HepG2 (cell line): ENCODE measurements at regions not wholly inside any gene's neighbourhood (a gene's known extent, or its start where the extent isn't known, plus 50 kb on each side); places are given as distances from the start of the nearest gene placed in this dataset.

Experiments used
- ATAC-seq: fragments of 200-7000 bp; cut with Tn5 transposase; 3 replicates; pipeline ENCODE4 v1.9.1; 2020; ENCODE audit warnings: mild to moderate bottlenecking, moderate library complexity
- BruUV-seq: library from RNA; stranded (reverse); fragments of 400-500 nt; replicated peaks from 2 replicates; lab custom pipeline; 2021; lab: Mats Ljungman, UMichigan
- CTCF ChIA-PET: fragments of 300-600 bp; formaldehyde crosslinking; extraction: SDS; loops from one replicate; lab custom pipeline; 2021; ENCODE audit warnings: low total read pairs, inconsistent platforms, low intra/inter-chr PET ratio; lab: Yijun Ruan, JAX
- POLR2A ChIA-PET: fragments of 350-600 bp; sonication (Branson Sonifier 250); formaldehyde crosslinking; loops from one replicate; lab custom pipeline; 2020; ENCODE audit warnings: antibody characterized with exemption, inconsistent platforms; lab: Yijun Ruan, JAX
- DNase-seq: peaks from one replicate; pipeline ENCODE4 v3.0.0-alpha.2; 2015; ENCODE audit warnings: low spot score
- FAIRE-seq: peaks from 3 replicates; lab custom pipeline; 2011; peaks lifted over from hg19 to GRCh38; lab: Jason Lieb, UNC
- H2AFZ ChIP-seq: one replicate; pipeline ENCODE4 v1.6.1; 2011; ENCODE audit warnings: low read length, inconsistent platforms
- H3K27ac ChIP-seq: fragments of 300-600 bp; 3 replicates; pipeline ENCODE4 v1.8.0; 2011; ENCODE audit warnings: mixed run types, mild to moderate bottlenecking, mixed read lengths, low read length, inconsistent platforms; ENCODE audit not compliant: insufficient read depth; ENCODE audit errors: extremely low read length
- H3K27me3 ChIP-seq, 2 experiments: fragments of 200-600 bp in 1 of 2; 2 replicates in 1 of 2; 3 replicates in 1 of 2; pipeline versions ENCODE4 v1.6.0 to v1.8.0; 2011; ENCODE audit warnings: low read length in 2 of 2, mild to moderate bottlenecking in 2 of 2, moderate library complexity in 2 of 2, inconsistent platforms in 1 of 2; ENCODE audit not compliant: insufficient read depth in 2 of 2, control insufficient read depth in 1 of 2
- H3K36me3 ChIP-seq, 2 experiments: fragments of 200-600 bp in 1 of 2; replicated peaks in 1 of 2; 2 replicates in 1 of 2; 3 replicates in 1 of 2; pipeline versions ENCODE4 v1.5.1 to v1.8.0; 2011; ENCODE audit warnings: low read length in 2 of 2, inconsistent platforms in 1 of 2; ENCODE audit not compliant: insufficient read depth in 2 of 2, control insufficient read depth in 1 of 2
- H3K4me1 ChIP-seq: 2 replicates; pipeline ENCODE4 v1.5.1; 2012; ENCODE audit warnings: low read length, inconsistent platforms; ENCODE audit not compliant: insufficient read depth
- H3K4me2 ChIP-seq: 2 replicates; pipeline ENCODE4 v1.6.0; 2011; ENCODE audit warnings: low read depth, low read length, inconsistent platforms
- H3K4me3 ChIP-seq, 3 experiments: fragments of 200-600 bp in 1 of 3; sonication (generic), shearing (Covaris generic) in 1 of 3; replicated peaks in 1 of 3; 2 replicates each; pipeline ENCODE4 v1.5.1; 2011 to 2016; ENCODE audit warnings: low read length in 3 of 3, inconsistent platforms in 2 of 3, low read depth in 2 of 3, mild to moderate bottlenecking in 2 of 3, control low read depth in 1 of 3, mixed read lengths in 1 of 3; ENCODE audit not compliant: insufficient read depth in 1 of 3
- H3K79me2 ChIP-seq: one replicate; pipeline ENCODE4 v1.6.1; 2011; ENCODE audit warnings: low read length, inconsistent platforms; ENCODE audit not compliant: insufficient read depth
- H3K9ac ChIP-seq: 2 replicates; pipeline ENCODE4 v1.6.0; 2011; ENCODE audit warnings: mild to moderate bottlenecking, low read depth, low read length, inconsistent platforms; ENCODE audit not compliant: insufficient read depth
- H3K9me3 ChIP-seq: 2 replicates; pipeline ENCODE4 v1.5.1; 2012; ENCODE audit warnings: mild to moderate bottlenecking, low read length
- H4K20me1 ChIP-seq: 2 replicates; pipeline ENCODE4 v1.6.0; 2011; ENCODE audit warnings: inconsistent platforms, mild to moderate bottlenecking, low read length, moderate library complexity; ENCODE audit not compliant: insufficient read depth
- ATF7 ChIP-seq, 2 experiments: fragments of 450-650 bp in 1 of 2; sonication (generic) in 1 of 2; formaldehyde crosslinking in 1 of 2; IDR thresholded peaks; 2 replicates each; pipeline versions ENCODE4 v1.4.0 to v1.6.1; 2016 to 2020; ENCODE audit warnings: antibody characterized with exemption in 1 of 2, mild to moderate bottlenecking in 1 of 2, missing genetic modification reagents in 1 of 2
- CEBPB ChIP-seq: IDR thresholded peaks from 2 replicates; pipeline ENCODE4 v1.6.1; 2011; ENCODE audit warnings: low read depth, low read length, improper control_type of control experiment, borderline replicate concordance
- CREB1 ChIP-seq, 2 experiments: fragments of 450-650 bp in 1 of 2; IDR thresholded peaks; 2 replicates each; pipeline ENCODE4 v1.6.1; 2016 to 2017; ENCODE audit warnings: control low read depth in 1 of 2, mild to moderate bottlenecking in 1 of 2, missing compliant biosample characterization in 1 of 2, missing genetic modification characterization in 1 of 2
- FOXA1 ChIP-seq, 2 experiments: fragments of 450-650 bp in 1 of 2; sonication (generic) in 1 of 2; formaldehyde crosslinking in 1 of 2; IDR thresholded peaks; 2 replicates each; pipeline versions ENCODE4 v1.4.0 to v1.6.1; 2016 to 2020; ENCODE audit warnings: missing genetic modification reagents in 1 of 2
- GLI4 ChIP-seq: sonication (generic); formaldehyde crosslinking; IDR thresholded peaks from 2 replicates; pipeline ENCODE4 v1.5.1; 2020; ENCODE audit warnings: missing genetic modification reagents, mild to moderate bottlenecking, moderate library complexity, borderline replicate concordance
- JDP2 ChIP-seq: sonication (generic); formaldehyde crosslinking; IDR thresholded peaks from 2 replicates; pipeline ENCODE4 v1.8.1; 2022; ENCODE audit warnings: missing genetic modification reagents, borderline replicate concordance
- RCOR2 ChIP-seq: IDR thresholded peaks from 2 replicates; pipeline ENCODE4 v1.6.1; 2016; ENCODE audit warnings: missing biosample characterization, missing genetic modification reagents
- SP140L ChIP-seq: sonication (generic); formaldehyde crosslinking; IDR thresholded peaks from 2 replicates; pipeline ENCODE4 v1.4.0; 2020; ENCODE audit warnings: missing genetic modification reagents, borderline replicate concordance
- ZNF446 ChIP-seq: sonication (generic); formaldehyde crosslinking; IDR thresholded peaks from 2 replicates; pipeline ENCODE4 v1.5.0; 2020; ENCODE audit warnings: mild to moderate bottlenecking, missing genetic modification reagents
- ZNF451 ChIP-seq: sonication (generic); formaldehyde crosslinking; IDR thresholded peaks from 2 replicates; pipeline ENCODE4 v1.5.0; 2020; ENCODE audit warnings: mild to moderate bottlenecking, missing genetic modification reagents
- ZNF773 ChIP-seq: sonication (generic); formaldehyde crosslinking; IDR thresholded peaks from 2 replicates; pipeline ENCODE4 v1.4.0; 2020; ENCODE audit warnings: missing genetic modification reagents, borderline replicate concordance
- WGBS: methylation state at CpG from one replicate; pipeline ENCODE4 v1.1.6; 2017; ENCODE audit warnings: low lambda C conversion rate; 5-methylcytosine and 5-hydroxymethylcytosine counted together
- in situ Hi-C: cut with HindIII; loops from 2 replicates; pipeline ENCODE4 v1.10.0; 2017; ENCODE audit warnings: low pct_unique_long_range_greater_than_20kb; ENCODE audit not compliant: extremely low pct_ligation_motif_present
- intact Hi-C: fragments of 100-400 bp; cut with micrococcal nuclease; formaldehyde crosslinking; loops from one replicate; pipeline ENCODE4 v1.10.0; 2022; ENCODE audit not compliant: unreplicated experiment

DNA sequence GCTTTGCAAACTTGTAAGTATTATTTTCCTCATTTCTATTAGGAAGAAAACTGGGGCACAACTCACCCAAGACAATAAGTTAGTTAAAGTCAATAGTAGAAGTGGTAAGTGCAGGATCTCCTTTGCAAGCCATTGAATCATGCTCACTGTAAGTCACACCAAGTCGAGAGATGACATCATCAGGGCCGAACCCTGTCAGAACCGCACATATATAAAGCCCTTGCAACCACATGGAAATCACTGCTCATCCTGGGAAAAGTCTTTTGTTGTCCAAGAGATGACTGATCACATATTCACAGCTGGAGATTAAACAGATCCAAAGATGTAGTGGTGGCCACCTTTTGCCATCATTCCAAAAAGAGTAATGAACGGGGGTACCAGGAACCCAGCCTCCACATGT, 484.8 kb upstream of the ID2 start:
- DNase-seq, result no peak
- Histone ChIP-seq H4K20me1 (no peaks in the 10 kb centered on the region), H3K27ac (no peak overlapping the region), H3K9me3 (no peaks in the 10 kb centered on the region), H3K4me3 (no peak overlapping the region), H3K79me2 (no peaks in the 10 kb centered on the region), H3K4me2 (no peak overlapping the region), H3K4me1 (peaks cover 11% of the 10 kb centered on the region), H2AFZ (no peak overlapping the region), H3K27me3 (peaks cover 0 to 27% of the 10 kb centered on the region in 2 experiments; a peak in 3 of 5 replicates), H3K9ac (no peak overlapping the region), H3K36me3 (no peaks in the 10 kb centered on the region)
- 64% methylated on average over 4 of the region's 4 CpGs for WGBS
- ATAC-seq, result no peak
- no peak for FAIRE-seq
- TF ChIP-seq ZNF446 (CRISPR knock-in tag), result no peak
- no peak for TF ChIP-seq ZNF451 (CRISPR knock-in tag)
- no peak for TF ChIP-seq GLI4
- TF ChIP-seq FOXA1 (IDR thresholded peaks at IDR 0.05), result no peak
- no peak for TF ChIP-seq FOXA1 (CRISPR knock-in tag; IDR thresholded peaks at IDR 0.05)
- no peak for TF ChIP-seq ZNF773 (CRISPR knock-in tag)
- peak; percentile 57; the same call in 1 of the 2 replicates for TF ChIP-seq CREB1 (IDR thresholded peaks at IDR 0.05)
- TF ChIP-seq CREB1 (CRISPR knock-in tag; IDR thresholded peaks at IDR 0.05), result no peak
- TF ChIP-seq JDP2 (CRISPR knock-in tag), result no peak
- TF ChIP-seq RCOR2, result no peak
- no peak for TF ChIP-seq CEBPB
- peak; percentile 87 for TF ChIP-seq ATF7 (IDR thresholded peaks at IDR 0.05)
- TF ChIP-seq ATF7 (CRISPR knock-in tag; IDR thresholded peaks at IDR 0.05), result no peak
- POLR2A ChIA-PET, result no interaction called here
- CTCF ChIA-PET, result no interaction called here
- intact Hi-C loops (no loop called here), in situ Hi-C loops (no loop called here)
- BruUV-seq, result no TSS peak

DNA sequence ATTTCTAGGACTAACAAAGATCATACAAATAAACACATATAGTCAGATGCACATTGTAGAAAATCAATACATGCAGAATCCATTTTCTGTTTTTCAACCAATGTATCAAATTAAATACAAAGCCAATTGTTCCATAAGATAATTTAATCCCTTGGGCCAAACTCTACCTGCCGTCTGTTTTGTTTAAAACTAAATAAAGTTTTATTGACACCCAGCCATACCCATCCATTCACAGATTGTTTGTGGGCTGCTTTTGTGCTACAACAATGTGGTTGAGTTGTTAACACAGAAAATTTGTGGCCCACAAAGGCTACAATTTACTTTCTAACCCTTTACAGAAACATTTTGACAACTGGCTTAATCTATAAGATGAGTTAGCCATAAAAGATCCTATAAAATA, 484.0 kb upstream of the ID2 start:
- no TSS peak for BruUV-seq
- ChIA-PET POLR2A (no interaction called here), CTCF (no interaction called here)
- no peaks in the 10 kb centered on the region for H3K36me3 ChIP-seq
- 23% methylated on average over 1 of the region's 1 CpG for WGBS
- peaks cover 11% of the 10 kb centered on the region for H3K4me1 ChIP-seq
- TF ChIP-seq SP140L (CRISPR knock-in tag), result no peak
- no peak overlapping the region for H3K4me2 ChIP-seq
- H3K4me3 ChIP-seq, result no peak overlapping the region
- H3K9ac ChIP-seq, result no peak overlapping the region
- intact Hi-C loops (no loop called here), in situ Hi-C loops (no loop called here)
- no peaks in the 10 kb centered on the region for H3K79me2 ChIP-seq
- H3K27ac ChIP-seq, result no peak overlapping the region
- no peaks in the 10 kb centered on the region for H4K20me1 ChIP-seq
- H2AFZ ChIP-seq, result no peak overlapping the region
- ATAC-seq, result no peak
- no peak for FAIRE-seq
- H3K27me3 ChIP-seq, result peaks cover 0 to 25% of the 10 kb centered on the region in 2 experiments; a peak in 2 of 5 replicates
- no peaks in the 10 kb centered on the region for H3K9me3 ChIP-seq
- no peak for DNase-seq
